GM23248 (cell line): ENCODE measurements at regions not wholly inside any gene's neighbourhood (a gene's known extent, or its start where the extent isn't known, plus 50 kb on each side); places are given as distances from the start of the nearest gene placed in this dataset.

Experiments used
- DNase-seq: peaks from one replicate; pipeline ENCODE4 v3.0.0-alpha.2; 2015
- H2AFZ ChIP-seq: fragments of 200-600 bp; sonication (generic); 2 replicates; pipeline ENCODE4 v1.6.1; 2016; ENCODE audit warnings: antibody characterized with exemption
- H3F3A ChIP-seq: fragments of 200-600 bp; sonication (generic); 2 replicates; pipeline ENCODE4 v1.6.1; 2016; ENCODE audit warnings: mild to moderate bottlenecking, antibody characterized with exemption, mixed run types; ENCODE audit not compliant: insufficient read depth
- H3K27ac ChIP-seq: fragments of 200-600 bp; sonication (generic); 2 replicates; pipeline ENCODE4 v1.5.1; 2016; ENCODE audit warnings: mild to moderate bottlenecking
- H3K27me3 ChIP-seq: fragments of 200-600 bp; sonication (generic); replicated peaks from 2 replicates; pipeline ENCODE4 v1.6.1; 2016; ENCODE audit warnings: mild to moderate bottlenecking; ENCODE audit not compliant: insufficient read depth
- H3K36me3 ChIP-seq: fragments of 200-600 bp; sonication (generic); 2 replicates; pipeline ENCODE4 v1.6.1; 2016; ENCODE audit warnings: low read depth, mild to moderate bottlenecking
- H3K4me1 ChIP-seq: fragments of 200-600 bp; sonication (generic); 2 replicates; pipeline ENCODE4 v1.6.1; 2016; ENCODE audit warnings: mild to moderate bottlenecking; ENCODE audit not compliant: insufficient read depth
- H3K4me2 ChIP-seq: fragments of 200-600 bp; sonication (generic); one replicate; pipeline ENCODE4 v1.6.1; 2016; ENCODE audit warnings: mild to moderate bottlenecking; ENCODE audit not compliant: unreplicated experiment
- H3K4me3 ChIP-seq: fragments of 200-600 bp; sonication (generic); 2 replicates; pipeline ENCODE4 v1.5.1; 2016; ENCODE audit warnings: mild to moderate bottlenecking
- H3K79me2 ChIP-seq: fragments of 200-600 bp; sonication (generic); 2 replicates; pipeline ENCODE4 v1.6.1; 2016; ENCODE audit warnings: mild to moderate bottlenecking; ENCODE audit not compliant: insufficient read depth
- H3K9ac ChIP-seq: fragments of 200-600 bp; sonication (generic); 2 replicates; pipeline ENCODE4 v1.6.1; 2016; ENCODE audit warnings: mild to moderate bottlenecking
- H3K9me2 ChIP-seq: fragments of 200-600 bp; sonication (generic); 2 replicates; pipeline ENCODE4 v1.6.1; 2016; ENCODE audit warnings: mixed run types, mild to moderate bottlenecking, moderate library complexity; ENCODE audit not compliant: insufficient read depth
- H3K9me3 ChIP-seq: fragments of 200-600 bp; sonication (generic); one replicate; pipeline ENCODE4 v1.6.1; 2017; ENCODE audit warnings: low read depth
- H4K20me1 ChIP-seq: fragments of 200-600 bp; sonication (generic); 2 replicates; pipeline ENCODE4 v1.6.0; 2016; ENCODE audit not compliant: insufficient read depth
- EZH2 ChIP-seq: fragments of 200-600 bp; sonication (generic); IDR thresholded peaks from 2 replicates; pipeline ENCODE4 v1.6.1; 2018; ENCODE audit warnings: antibody characterized with exemption, mild to moderate bottlenecking; ENCODE audit not compliant: insufficient read depth, poor library complexity, severe bottlenecking
- EZH2phosphoT487 ChIP-seq: fragments of 200-600 bp; sonication (generic); IDR thresholded peaks from 2 replicates; pipeline ENCODE4 v1.6.1; 2018; ENCODE audit warnings: antibody characterized with exemption, moderate library complexity, mild to moderate bottlenecking, low read depth; ENCODE audit not compliant: insufficient read depth
- WGBS, 2 experiments: methylation state at CpG; one replicate each; pipeline ENCODE4 v1.1.6; 2015 to 2017; ENCODE audit warnings: low lambda C conversion rate in 2 of 2, low coverage in 1 of 2; ENCODE audit errors: missing lambda C conversion rate in 2 of 2; 5-methylcytosine and 5-hydroxymethylcytosine counted together
- in situ Hi-C: fragments of 300-500 bp; cut with MboI; formaldehyde crosslinking; loops from 2 replicates; pipeline ENCODE4 v1.15.0; 2020

- TF ChIP-seq EZH2, result no peak
- TF ChIP-seq EZH2phosphoT487, result no peak
- Histone ChIP-seq H3K27me3 (no peaks in the 10 kb centered on the region), H2AFZ (no peak overlapping the region), H3K36me3 (no peaks in the 10 kb centered on the region), H3K4me2 (no peak overlapping the region), H4K20me1 (no peaks in the 10 kb centered on the region), H3K4me3 (no peak overlapping the region), H3K9me2 (no peaks in the 10 kb centered on the region), H3K79me2 (no peaks in the 10 kb centered on the region), H3F3A (no peaks in the 10 kb centered on the region), H3K9me3 (no peaks in the 10 kb centered on the region), H3K27ac (no peak overlapping the region), H3K9ac (no peak overlapping the region), H3K4me1 (peaks cover 9% of the 10 kb centered on the region)
- in situ Hi-C loops, result no loop called here
- 87 to 90% methylated on average over 17 of the region's 17 CpGs for WGBS, 2 experiments
- DNase-seq, result no peak
Measured at GRCh38 chr19:30245401-30246039, 126.7 kb upstream of the ZNF536 start.

GRCh38 chr19:30249911-30250310 is 122.3 kb upstream of the ZNF536 start:
- in situ Hi-C loops, result no loop called here
- no peaks in the 10 kb centered on the region for H3K9me3 ChIP-seq
- H3K36me3 ChIP-seq, result no peaks in the 10 kb centered on the region
- 0 out of 2 replicates have a peak, but pooled peaks cover 5% of the 10 kb centered on the region for H3F3A ChIP-seq
- TF ChIP-seq EZH2phosphoT487, result no peak
- TF ChIP-seq EZH2, result no peak
- WGBS, 2 experiments, result 18 to 24% methylated on average over 4 of the region's 4 CpGs
- DNase-seq, result peak; percentile 54
- H2AFZ ChIP-seq, result 0 out of 2 replicates have a peak overlapping the region, but pooled peaks have one; percentile 20
- H3K27me3 ChIP-seq, result no peaks in the 10 kb centered on the region
- no peaks in the 10 kb centered on the region for H3K79me2 ChIP-seq
- no peaks in the 10 kb centered on the region for H4K20me1 ChIP-seq
- H3K4me2 ChIP-seq, result peak overlapping the region; percentile 43
- H3K4me1 ChIP-seq, result peaks cover 24% of the 10 kb centered on the region
- H3K9ac ChIP-seq, result no peak overlapping the region
- H3K27ac ChIP-seq, result no peak overlapping the region
- H3K9me2 ChIP-seq, result no peaks in the 10 kb centered on the region
- 0 out of 2 replicates have a peak overlapping the region, but pooled peaks have one; percentile 4 for H3K4me3 ChIP-seq

GRCh38 chr19:30252214-30252613 is 120.0 kb upstream of the ZNF536 start:
- TF ChIP-seq EZH2 (no peak), EZH2phosphoT487 (no peak)
- Histone ChIP-seq H3K9me3 (no peaks in the 10 kb centered on the region), H3K36me3 (no peaks in the 10 kb centered on the region), H3K27me3 (no peaks in the 10 kb centered on the region), H3K4me1 (peaks cover 24% of the 10 kb centered on the region), H4K20me1 (no peaks in the 10 kb centered on the region), H3F3A (0 out of 2 replicates have a peak, but pooled peaks cover 7% of the 10 kb centered on the region), H2AFZ (no peak overlapping the region), H3K9me2 (no peaks in the 10 kb centered on the region), H3K4me3 (no peak overlapping the region), H3K27ac (no peak overlapping the region), H3K79me2 (no peaks in the 10 kb centered on the region), H3K4me2 (no peak overlapping the region), H3K9ac (no peak overlapping the region)
- WGBS, 2 experiments, result 95 to 99% methylated on average over 5 of the region's 5 CpGs
- in situ Hi-C loops, result no loop called here
- no peak for DNase-seq

DNA sequence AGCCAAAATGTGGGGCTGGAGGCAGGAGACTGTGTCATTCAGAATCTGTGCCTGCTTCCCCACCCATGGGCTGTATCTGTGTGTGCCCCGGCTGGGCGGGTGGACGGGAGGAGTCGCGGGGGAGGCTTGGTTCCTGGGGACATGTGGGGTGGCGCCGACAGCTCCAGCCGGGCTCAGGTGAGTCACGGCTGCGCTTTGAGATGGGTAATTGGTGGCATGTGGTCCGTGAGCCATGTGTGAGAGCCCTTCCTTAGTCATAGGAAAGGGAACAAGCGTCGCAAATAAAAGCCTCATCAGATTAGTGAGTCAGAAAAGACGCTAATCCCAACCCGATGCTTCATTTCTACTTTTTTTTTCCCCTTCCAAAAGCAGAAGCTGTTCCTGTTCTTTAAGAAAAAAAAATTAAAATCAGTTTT is 118.6 kb upstream of the ZNF536 start:
- H3K9me2 ChIP-seq, result no peaks in the 10 kb centered on the region
- H2AFZ ChIP-seq, result peak overlapping the region; percentile 48
- WGBS, 2 experiments, result 1 to 2% methylated on average over 15 of the region's 15 CpGs
- peak; percentile 95 for DNase-seq
- H3F3A ChIP-seq, result 0 out of 2 replicates have a peak, but pooled peaks cover 7% of the 10 kb centered on the region
- no peaks in the 10 kb centered on the region for H4K20me1 ChIP-seq
- H3K9me3 ChIP-seq, result no peaks in the 10 kb centered on the region
- H3K4me2 ChIP-seq, result peak overlapping the region; percentile 52
- no peaks in the 10 kb centered on the region for H3K36me3 ChIP-seq
- H3K79me2 ChIP-seq, result no peaks in the 10 kb centered on the region
- peaks cover 24% of the 10 kb centered on the region for H3K4me1 ChIP-seq
- H3K27ac ChIP-seq, result peak overlapping the region; percentile 48
- in situ Hi-C loops, result no loop called here
- H3K9ac ChIP-seq, result peak overlapping the region; percentile 56
- TF ChIP-seq EZH2 (no peak), EZH2phosphoT487 (no peak)
- no peaks in the 10 kb centered on the region for H3K27me3 ChIP-seq
- peak overlapping the region; percentile 54 for H3K4me3 ChIP-seq
